ENCODE measurements at regions not wholly inside any gene's neighbourhood (a gene's known extent, or its start where the extent isn't known, plus 50 kb on each side); places are given as distances from the start of the nearest gene placed in this dataset.

GRCh38 chr11:32023370-32024305 lies 67.2 kb upstream of the RCN1 start:
- no peak overlapping the region for H3K27ac ChIP-seq (ENCODE audit: low read depth in 2 of 2, low read length in 2 of 2)
- intact Hi-C loops (cut with DNase I), result no loop called here
- DNase-seq (no peak), FAIRE-seq (no peak)
- no peak overlapping the region for H3K4me3 ChIP-seq (ENCODE audit: low read length in 3 of 3)
- H3K9ac ChIP-seq (ENCODE audit: low read length in 3 of 3), result no peak overlapping the region
- H3K36me3 ChIP-seq (ENCODE audit: control insufficient read depth in 2 of 3, insufficient read depth in 3 of 3, low read length in 3 of 3), result no peaks in the 10 kb centered on the region
- H3K4me1 ChIP-seq (ENCODE audit: control insufficient read depth in 2 of 3, insufficient read depth in 2 of 3, low read depth in 1 of 3, low read length in 3 of 3), result no peaks in the 10 kb centered on the region
- peaks cover 0 to 3% (median 0%) of the 10 kb centered on the region in 3 donors for H3K9me3 ChIP-seq (ENCODE audit: control insufficient read depth in 2 of 3, insufficient read depth in 1 of 3, low read length in 3 of 3)
- H3K27me3 ChIP-seq (ENCODE audit: control insufficient read depth, insufficient read depth, low read length), result no peaks in the 10 kb centered on the region
- TF ChIP-seq, protein P1, sequence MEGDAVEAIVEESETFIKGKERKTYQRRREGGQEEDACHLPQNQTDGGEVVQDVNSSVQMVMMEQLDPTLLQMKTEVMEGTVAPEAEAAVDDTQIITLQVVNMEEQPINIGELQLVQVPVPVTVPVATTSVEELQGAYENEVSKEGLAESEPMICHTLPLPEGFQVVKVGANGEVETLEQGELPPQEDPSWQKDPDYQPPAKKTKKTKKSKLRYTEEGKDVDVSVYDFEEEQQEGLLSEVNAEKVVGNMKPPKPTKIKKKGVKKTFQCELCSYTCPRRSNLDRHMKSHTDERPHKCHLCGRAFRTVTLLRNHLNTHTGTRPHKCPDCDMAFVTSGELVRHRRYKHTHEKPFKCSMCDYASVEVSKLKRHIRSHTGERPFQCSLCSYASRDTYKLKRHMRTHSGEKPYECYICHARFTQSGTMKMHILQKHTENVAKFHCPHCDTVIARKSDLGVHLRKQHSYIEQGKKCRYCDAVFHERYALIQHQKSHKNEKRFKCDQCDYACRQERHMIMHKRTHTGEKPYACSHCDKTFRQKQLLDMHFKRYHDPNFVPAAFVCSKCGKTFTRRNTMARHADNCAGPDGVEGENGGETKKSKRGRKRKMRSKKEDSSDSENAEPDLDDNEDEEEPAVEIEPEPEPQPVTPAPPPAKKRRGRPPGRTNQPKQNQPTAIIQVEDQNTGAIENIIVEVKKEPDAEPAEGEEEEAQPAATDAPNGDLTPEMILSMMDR (IDR thresholded peaks at IDR 0.05; ENCODE audit: borderline replicate concordance, extremely low read depth, insufficient read depth), result no peak

DNA sequence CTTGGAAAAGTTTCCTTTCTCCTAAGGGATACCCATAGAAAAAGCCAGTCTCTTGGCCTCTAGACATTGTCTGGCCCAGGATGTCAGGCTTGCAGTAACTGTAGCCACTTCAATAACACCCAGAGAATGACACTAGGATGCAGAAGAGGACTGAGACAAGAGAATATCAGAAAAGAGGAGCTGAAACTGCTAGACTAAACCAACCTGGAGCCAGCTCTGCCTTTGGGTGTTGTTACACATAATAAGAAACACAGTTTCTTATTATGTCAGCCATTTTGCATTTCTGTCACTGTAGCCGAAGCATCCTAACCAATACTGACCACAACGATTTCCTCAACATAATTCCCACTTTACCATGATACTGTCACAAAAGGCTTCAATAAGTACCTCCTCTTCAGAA lies 72.2 kb upstream of the RCN1 start:
- Histone ChIP-seq H3K4me3 (ENCODE audit: low read length in 3 of 3) (no peak overlapping the region), H3K4me1 (ENCODE audit: control insufficient read depth in 2 of 3, insufficient read depth in 2 of 3, low read depth in 1 of 3, low read length in 3 of 3) (no peaks in the 10 kb centered on the region), H3K36me3 (ENCODE audit: control insufficient read depth in 2 of 3, insufficient read depth in 3 of 3, low read length in 3 of 3) (no peaks in the 10 kb centered on the region), H3K9me3 (ENCODE audit: control insufficient read depth in 2 of 3, insufficient read depth in 1 of 3, low read length in 3 of 3) (no peaks in the 10 kb centered on the region), H3K27ac (ENCODE audit: low read depth in 2 of 2, low read length in 2 of 2) (no peak overlapping the region), H3K9ac (ENCODE audit: low read length in 3 of 3) (no peak overlapping the region), H3K27me3 (ENCODE audit: control insufficient read depth, insufficient read depth, low read length) (no peaks in the 10 kb centered on the region)
- intact Hi-C loops (cut with DNase I), result no loop called here
- TF ChIP-seq, protein P1 (IDR thresholded peaks at IDR 0.05; ENCODE audit: borderline replicate concordance, extremely low read depth, insufficient read depth), result no peak
- DNase-seq, result no peak
- FAIRE-seq, result no peak

DNA sequence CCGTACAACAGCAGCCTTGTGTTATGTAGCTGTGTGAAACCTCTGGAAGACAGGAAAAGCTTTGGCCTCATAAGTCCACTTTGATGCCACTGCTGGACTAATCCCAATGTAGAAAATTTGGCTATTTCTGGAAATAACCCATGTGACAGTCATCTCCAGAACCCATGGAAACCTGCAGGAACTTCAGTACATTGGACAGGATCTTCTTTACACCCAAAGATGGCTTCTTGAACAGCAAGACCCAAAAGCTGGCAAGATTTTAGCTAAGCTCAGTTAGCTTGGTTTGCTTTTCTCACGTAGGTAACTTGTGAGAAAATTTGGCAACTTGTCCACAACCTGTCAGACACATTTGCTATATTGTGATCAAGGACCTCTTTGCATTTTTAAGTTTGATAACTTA lies 74.8 kb upstream of the RCN1 start:
- no peak for FAIRE-seq
- H3K27ac ChIP-seq (ENCODE audit: low read depth in 2 of 2, low read length in 2 of 2), result no peak overlapping the region
- no peak overlapping the region for H3K9ac ChIP-seq (ENCODE audit: low read length in 3 of 3)
- no peaks in the 10 kb centered on the region for H3K9me3 ChIP-seq (ENCODE audit: control insufficient read depth in 2 of 3, insufficient read depth in 1 of 3, low read length in 3 of 3)
- intact Hi-C loops (cut with DNase I), result no loop called here
- no peaks in the 10 kb centered on the region for H3K36me3 ChIP-seq (ENCODE audit: control insufficient read depth in 2 of 3, insufficient read depth in 3 of 3, low read length in 3 of 3)
- DNase-seq, result no peak
- no peaks in the 10 kb centered on the region for H3K4me1 ChIP-seq (ENCODE audit: control insufficient read depth in 2 of 3, insufficient read depth in 2 of 3, low read depth in 1 of 3, low read length in 3 of 3)
- H3K4me3 ChIP-seq (ENCODE audit: low read length in 3 of 3), result no peak overlapping the region
- H3K27me3 ChIP-seq (ENCODE audit: control insufficient read depth, insufficient read depth, low read length), result no peaks in the 10 kb centered on the region
- TF ChIP-seq, protein P1 (IDR thresholded peaks at IDR 0.05; ENCODE audit: borderline replicate concordance, extremely low read depth, insufficient read depth), result no peak
